ENCODE measurements at regions not wholly inside any gene's neighbourhood (a gene's known extent, or its start where the extent isn't known, plus 50 kb on each side); places are given as distances from the start of the nearest gene placed in this dataset.
"Not testable (repeated sequence)": the region's sequence is repeated elsewhere in the genome, so short reads cannot be mapped to it uniquely, and the experiment has no call there.

GRCh38 chrX:51148848-51149247 is 183.8 kb upstream of the NUDT10 start:
- peak in 11 of 58 donors; percentile 0 to 18 (median 2) for DNase-seq

- no peak for DNase-seq
These were observed 180.9 kb upstream of the NUDT10 start for GRCh38 chrX:51151734-51152133.

GRCh38 chrX:51155157-51155556 is 177.5 kb upstream of the NUDT10 start:
- DNase-seq = no peak

- DNase-seq = no peak
These were observed 177.1 kb upstream of the NUDT10 start for GRCh38 chrX:51155566-51155965.

GRCh38 chrX:51158231-51158630 is 174.4 kb upstream of the NUDT10 start:
- DNase-seq = no peak

- DNase-seq = not testable (repeated sequence)
These were observed 173.2 kb upstream of the NUDT10 start for GRCh38 chrX:51159378-51159777.

- DNase-seq = no peak
These were observed 168.9 kb upstream of the NUDT10 start for GRCh38 chrX:51163730-51164129.

GRCh38 chrX:51178356-51178900 is 154.2 kb upstream of the NUDT10 start:
- DNase-seq = peak in 2 of 58 donors; percentile 0 to 5

GRCh38 chrX:51179805-51180204 is 152.8 kb upstream of the NUDT10 start:
- not testable (repeated sequence) for DNase-seq

- no peak for DNase-seq
These were observed 150.1 kb upstream of the NUDT10 start for GRCh38 chrX:51182545-51182944.

GRCh38 chrX:51192104-51192503 is 140.5 kb upstream of the NUDT10 start:
- no peak for DNase-seq

- no peak for DNase-seq
These were observed 117.4 kb upstream of the NUDT10 start for GRCh38 chrX:51215266-51215665.

GRCh38 chrX:51215856-51216255 is 116.8 kb upstream of the NUDT10 start:
- no peak for DNase-seq

GRCh38 chrX:51242212-51242611 is 90.4 kb upstream of the NUDT10 start:
- no peak for DNase-seq

GRCh38 chrX:51257490-51257889 is 75.1 kb upstream of the NUDT10 start:
- no peak for DNase-seq

GRCh38 chrX:51262271-51262670 is 70.4 kb upstream of the NUDT10 start:
- not testable (repeated sequence) for DNase-seq

- DNase-seq = no peak
These were observed 60.0 kb upstream of the NUDT10 start for GRCh38 chrX:51272638-51273037.

GRCh38 chrX:51281758-51282318 is 50.8 kb upstream of the NUDT10 start:
- no peak for DNase-seq
